ENCODE measurements at regions not wholly inside any gene's neighbourhood (a gene's known extent, or its start where the extent isn't known, plus 50 kb on each side); places are given as distances from the start of the nearest gene placed in this dataset.

DNA sequence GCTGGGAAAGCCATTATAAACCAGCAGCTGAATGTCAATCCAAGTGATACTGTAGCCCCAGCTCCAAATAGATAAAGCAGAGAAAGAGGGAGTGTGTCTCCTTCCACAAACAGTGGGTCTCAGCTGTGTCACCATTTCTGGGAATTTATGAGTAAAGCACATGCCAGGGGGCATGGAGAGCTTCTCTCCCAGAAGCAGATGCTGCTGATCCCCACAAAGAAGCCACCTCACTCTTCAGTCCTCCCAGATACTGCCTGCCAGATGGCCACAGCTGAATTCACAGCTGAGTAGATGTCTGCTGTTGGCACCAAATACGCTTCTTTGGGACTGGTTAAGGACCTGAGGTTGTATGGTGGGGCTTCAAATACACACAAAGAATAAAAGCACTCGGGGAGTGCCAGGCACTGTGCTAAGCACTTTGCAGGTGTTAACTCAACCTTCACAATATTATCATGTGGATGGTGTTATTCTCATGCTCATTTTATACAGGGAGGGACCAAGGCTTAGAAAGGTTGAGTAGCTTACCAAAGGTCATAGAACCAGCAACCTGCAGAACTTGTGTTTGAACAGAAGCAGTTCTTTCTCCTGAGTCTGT, 298.3 kb downstream of the CDH11 start:
- DNase-seq, result no peak

DNA sequence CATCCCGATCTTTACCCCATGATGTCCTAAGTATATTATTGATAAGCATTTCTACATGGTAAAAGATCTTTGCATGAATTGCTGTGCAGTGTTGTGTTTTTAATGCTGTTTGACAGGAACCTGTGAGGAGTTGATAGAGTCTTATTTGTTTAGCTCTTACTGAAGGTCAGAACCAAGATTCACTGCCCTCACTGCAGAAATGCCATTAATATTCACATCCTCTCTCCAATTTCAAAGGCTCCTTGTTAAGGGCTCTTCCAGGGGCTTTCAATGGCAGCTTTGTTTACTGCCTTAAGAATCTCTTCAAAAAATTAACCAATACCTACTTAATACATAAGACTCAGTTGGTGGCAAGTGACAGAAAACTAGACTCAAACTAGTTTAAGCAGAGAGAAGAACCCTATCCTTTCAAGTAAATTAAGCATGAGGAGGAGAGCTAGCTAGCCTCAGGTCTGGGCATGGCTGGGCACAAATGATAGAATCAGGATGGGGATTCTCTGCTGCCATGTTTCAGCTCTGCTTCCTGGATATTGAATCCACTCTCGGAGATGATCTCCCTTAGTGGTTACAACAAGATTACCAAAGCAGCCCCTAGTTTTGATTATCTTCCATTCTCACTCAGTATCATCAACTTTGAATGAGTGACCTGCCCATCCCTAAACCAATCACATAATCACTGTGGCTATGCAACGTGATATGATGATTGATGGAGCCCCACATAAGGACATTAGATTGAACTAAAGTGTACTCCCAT, 311.8 kb downstream of the CDH11 start:
- no peak for DNase-seq

DNA sequence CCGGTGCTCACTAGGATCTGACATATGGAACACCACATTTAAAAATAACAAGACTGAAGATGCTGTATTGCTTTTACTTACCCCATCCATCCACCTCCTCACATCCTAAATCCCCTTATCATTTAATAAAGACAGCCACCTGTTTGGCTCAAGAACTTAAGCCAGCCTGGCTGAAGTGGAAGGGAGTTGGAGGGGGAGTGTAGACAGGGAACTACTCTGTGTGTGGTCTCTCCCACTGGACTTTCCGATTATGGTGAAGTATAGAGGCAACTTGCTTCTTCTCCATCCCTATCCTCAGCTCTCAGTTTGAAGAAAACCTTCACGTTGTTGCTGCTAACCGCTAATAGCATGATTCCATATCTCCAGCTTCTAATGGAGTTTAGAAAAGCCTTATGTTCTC, 313.4 kb downstream of the CDH11 start:
- DNase-seq, result no peak

GRCh38 chr16:64791756-64792155, 330.1 kb downstream of the CDH11 start:
- no peak for DNase-seq

GRCh38 chr16:64784635-64785034, 337.2 kb downstream of the CDH11 start:
- no peak for DNase-seq

DNA sequence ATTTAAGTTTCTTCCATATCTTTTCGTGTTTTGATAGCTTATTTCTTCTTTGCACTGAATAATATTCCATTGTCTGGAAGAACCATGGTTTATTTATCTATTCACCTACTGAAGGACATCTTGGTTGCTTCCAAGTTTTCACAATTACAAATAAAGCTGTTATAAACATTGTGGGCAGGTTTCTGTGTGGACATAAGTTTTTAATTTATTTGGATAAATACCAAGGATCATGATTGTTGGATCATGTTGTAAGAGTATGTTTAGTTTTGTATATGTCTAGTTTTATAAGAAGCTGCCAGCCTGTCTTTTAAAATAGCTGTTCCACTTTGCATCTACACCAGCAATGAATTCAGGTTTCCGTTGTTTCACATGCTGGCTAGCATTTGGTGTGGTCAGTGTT, 339.4 kb downstream of the CDH11 start:
- no peak for DNase-seq

DNA sequence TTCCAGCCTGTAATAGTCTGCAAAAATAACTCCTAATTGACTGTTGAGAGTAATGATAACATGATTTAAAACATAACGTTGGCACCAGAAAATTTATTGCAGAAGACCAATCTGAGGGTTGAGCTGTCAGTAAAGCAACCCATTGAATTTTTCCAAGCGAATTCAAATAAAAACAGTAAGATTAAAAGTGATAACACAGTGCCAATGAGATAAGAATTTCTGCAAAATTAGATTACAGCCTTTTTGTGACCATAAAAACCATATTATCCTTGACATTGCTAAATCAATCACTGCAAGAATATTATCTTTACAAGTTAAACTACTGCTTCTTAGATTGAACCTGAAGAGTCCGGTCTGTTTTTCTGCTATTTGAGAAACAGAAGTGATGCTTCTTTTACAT, 341.4 kb downstream of the CDH11 start:
- no peak for DNase-seq

DNA sequence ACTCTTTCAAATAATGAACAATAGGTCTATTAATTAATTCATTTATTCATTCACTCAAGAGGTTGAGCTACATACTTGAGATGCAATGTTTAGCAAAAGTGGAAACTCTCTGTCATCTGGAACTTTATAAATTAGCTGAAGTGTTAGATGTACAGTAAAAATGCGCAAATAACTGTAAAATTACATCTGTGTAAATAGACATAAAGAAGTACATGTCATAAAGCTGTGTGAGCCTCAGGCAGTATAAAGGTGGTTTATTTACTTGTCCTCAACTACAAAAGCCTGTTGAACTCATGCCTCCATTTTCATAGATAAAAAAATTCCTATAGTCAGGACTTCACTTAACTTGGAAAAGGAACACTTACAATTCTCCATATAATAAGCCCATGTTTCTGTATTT, 343.1 kb downstream of the CDH11 start:
- DNase-seq, result no peak

DNA sequence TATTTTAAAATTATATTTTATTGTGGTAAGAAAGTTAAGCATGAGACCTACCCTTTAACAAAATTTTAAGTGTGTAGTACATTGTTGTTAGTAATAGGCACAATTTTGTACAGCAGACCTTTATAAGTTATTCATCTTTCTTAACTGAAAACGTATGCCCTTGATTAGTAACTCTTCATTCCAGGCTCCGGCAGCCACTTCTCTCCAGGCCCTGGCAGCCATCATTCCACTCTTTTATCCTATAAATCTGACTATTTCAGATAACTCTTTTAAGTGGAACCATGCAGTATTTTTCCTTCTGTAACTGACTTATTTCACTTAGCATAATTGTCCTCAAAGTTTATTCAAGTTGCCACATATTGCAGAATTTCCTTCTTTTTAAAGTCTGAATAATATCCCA, 348.2 kb downstream of the CDH11 start:
- DNase-seq, result no peak

- no peak for DNase-seq
Observed at GRCh38 chr16:64773184-64773583, 348.7 kb downstream of the CDH11 start.

GRCh38 chr16:64771273-64771672, 350.6 kb downstream of the CDH11 start:
- no peak for DNase-seq

DNA sequence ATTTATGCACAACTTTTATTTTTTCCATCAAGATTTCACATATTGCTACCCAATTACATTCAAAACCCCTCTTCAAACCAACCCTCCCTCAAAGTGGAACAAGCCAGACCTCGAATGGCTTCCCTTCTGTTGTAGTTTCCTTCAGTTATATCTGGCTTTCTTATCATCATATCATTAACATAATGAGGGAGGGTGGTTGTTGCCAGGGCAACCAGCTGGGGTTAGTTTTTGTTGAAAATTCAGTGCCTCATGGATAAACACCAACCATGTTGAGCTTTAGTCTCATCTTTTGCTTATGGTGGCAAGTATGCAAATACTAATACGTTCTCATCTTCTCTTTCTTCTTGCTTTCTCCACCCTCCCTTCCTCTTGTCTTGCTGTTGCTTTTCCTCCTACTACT, 359.7 kb downstream of the CDH11 start:
- DNase-seq, result no peak

- no peak for DNase-seq
Observed at GRCh38 chr16:64754279-64754678, 367.6 kb downstream of the CDH11 start.

- DNase-seq, result no peak
Observed at GRCh38 chr16:64751906-64752305, 370.0 kb downstream of the CDH11 start.

DNA sequence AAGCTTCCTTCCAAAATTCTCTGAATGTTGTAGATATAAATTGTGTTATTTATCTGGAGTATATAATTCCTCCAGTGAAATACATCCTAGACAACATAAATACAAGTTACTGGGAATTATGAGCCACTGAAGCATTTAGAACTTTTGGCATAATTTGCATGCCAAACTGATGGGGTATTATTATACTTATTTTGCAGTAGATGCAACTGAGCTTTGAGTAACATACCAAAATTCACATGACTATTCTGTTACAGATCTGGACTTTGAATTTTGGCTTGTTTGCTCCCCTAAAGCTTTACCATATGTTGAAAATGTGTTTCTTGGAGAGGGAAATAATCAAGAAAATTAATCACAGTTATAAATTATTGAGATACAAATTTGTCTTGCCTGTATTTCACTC, 372.5 kb downstream of the CDH11 start:
- no peak for DNase-seq

GRCh38 chr16:64745258-64745930, 376.5 kb downstream of the CDH11 start:
- DNase-seq, result no peak

- no peak for DNase-seq
Observed at GRCh38 chr16:64742455-64743223, 379.2 kb downstream of the CDH11 start.

DNA sequence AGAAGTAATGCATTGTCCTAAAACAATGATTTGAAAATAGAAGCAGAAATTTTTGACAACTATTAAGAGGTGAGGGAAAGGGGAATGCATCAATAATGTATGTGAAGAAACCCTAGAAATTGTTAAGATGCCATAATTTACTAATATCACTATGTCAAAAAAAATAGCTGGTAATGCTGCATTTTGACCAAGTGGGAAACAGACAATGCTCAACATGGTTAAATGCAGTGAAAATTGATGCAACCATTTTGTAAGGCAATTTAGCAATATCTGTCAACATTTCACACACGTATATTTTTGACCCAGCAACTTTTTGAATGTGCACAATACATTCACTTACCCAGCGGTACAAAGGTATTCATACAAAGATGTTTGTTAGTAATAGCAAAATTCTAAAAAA, 381.6 kb downstream of the CDH11 start:
- DNase-seq, result no peak

DNA sequence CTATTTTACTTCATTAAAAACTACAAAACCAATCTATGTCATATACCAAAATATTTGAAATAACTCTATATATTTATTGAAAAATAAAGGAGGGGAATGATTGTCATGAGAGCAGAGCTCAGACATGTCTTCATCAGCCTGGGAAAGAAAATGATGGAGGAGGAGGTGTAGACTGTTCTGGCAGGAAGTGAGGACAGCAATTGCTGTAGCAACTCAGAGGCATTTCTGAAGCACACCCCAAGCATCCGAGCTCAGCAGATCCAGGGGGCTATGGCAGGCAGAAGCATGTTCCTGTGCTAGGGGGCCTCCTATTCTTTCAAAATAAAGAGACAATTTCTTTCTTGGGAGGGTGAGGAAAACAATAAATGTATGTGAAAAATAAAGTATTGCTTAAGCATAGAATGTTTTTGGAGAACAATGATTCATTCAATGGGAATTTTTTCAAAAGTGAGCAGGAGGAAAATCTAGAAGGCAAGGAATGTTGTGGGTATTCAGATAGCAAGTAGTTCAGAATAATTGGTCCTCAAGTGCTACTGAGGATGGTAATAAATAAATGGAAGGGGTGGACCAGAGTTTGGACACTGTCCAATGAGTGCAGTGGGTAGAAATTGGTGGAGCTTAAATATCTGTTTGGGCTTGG, 383.4 kb downstream of the CDH11 start:
- DNase-seq, result no peak

- no peak for DNase-seq
Observed at GRCh38 chr16:64736857-64737256, 385.0 kb downstream of the CDH11 start.

DNA sequence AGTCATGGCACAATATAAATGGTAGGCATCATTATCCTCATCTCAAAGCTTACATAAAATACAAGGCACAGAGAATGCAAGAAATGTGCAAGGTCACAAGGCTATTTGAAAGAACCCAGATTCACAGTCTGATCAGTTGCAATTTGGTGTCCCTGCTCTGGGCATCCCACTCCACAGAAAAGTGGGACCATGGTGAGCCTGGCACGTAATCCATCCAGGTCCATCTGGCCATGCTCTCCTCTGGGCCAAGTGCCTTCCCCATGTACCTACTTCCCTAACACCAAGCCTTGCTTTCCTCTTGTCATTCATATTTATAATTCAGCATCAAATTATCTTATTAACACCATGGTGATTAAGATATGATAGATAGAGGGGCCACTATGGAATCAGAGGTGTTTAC, 390.0 kb downstream of the CDH11 start:
- no peak for DNase-seq

DNA sequence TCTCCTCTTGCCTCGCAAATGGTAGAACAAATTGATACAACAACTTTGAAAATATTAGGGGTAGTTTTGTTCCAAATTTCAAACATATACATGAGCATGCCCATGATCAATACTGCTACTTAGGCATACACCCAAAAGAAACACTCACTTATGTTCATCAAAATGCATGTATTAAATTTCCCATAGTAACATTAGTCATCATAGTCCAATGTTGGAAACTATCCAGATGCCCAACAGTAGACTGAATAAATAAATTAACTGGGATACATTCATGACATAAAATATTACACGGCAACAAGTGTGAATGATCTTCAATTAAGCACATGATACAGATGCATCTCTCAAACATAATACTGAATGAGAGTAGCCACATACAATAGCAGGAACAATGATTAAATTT, 391.6 kb downstream of the CDH11 start:
- no peak for DNase-seq

DNA sequence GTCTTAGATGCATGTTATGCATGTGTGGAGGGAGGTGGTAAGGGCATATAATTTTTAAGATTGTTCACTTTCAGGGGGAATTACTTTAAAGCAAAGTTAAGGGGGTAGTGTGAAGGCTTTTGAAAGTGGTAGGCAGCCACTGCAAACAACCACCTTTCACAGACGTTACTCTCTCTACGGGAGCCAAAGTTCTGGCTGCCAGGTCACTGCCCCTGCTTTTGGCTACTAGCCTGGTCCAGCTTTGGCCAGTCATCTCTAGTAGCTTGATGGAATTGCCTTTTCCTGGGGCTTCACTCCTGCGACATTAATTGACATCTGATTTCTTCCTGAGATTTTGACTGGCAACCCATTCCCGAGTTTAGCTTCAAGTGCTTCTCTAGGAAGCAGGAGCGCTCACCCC, 397.5 kb downstream of the CDH11 start:
- DNase-seq, result no peak

All from stimulated activated CD4-positive, alpha-beta T cell treated with anti-CD3 and anti-CD28 coated beads, Interleukin-4, amount 100 ng/mL, for 4 hours (primary cell).